PC-9 (cell line): ENCODE measurements at regions not wholly inside any gene's neighbourhood (a gene's known extent, or its start where the extent isn't known, plus 50 kb on each side); places are given as distances from the start of the nearest gene placed in this dataset.

Source experiments
- BruUV-seq: library from RNA; stranded (reverse); fragments of 400-500 nt; replicated peaks from 2 replicates; lab custom pipeline; 2021; lab: Mats Ljungman, UMichigan
- CTCF ChIA-PET: fragments of 300-600 bp; sonication (Branson Sonifier 250); formaldehyde crosslinking; loops from one replicate; lab custom pipeline; 2022; ENCODE audit warnings: antibody characterized with exemption; lab: Charles Lee
- POLR2A ChIA-PET: fragments of 300-600 bp; sonication (Branson Sonifier 250); formaldehyde crosslinking; loops from one replicate; lab custom pipeline; 2022; ENCODE audit warnings: antibody characterized with exemption; ENCODE audit not compliant: unreplicated experiment; lab: Charles Lee
- DNase-seq, 2 experiments: peaks; one replicate each; pipeline versions ENCODE4 v3.0.0 to v3.0.0-alpha.2; 2015 to 2022; ENCODE audit warnings: mixed read lengths in 1 of 2
- H2AFZ ChIP-seq: fragments of 200-600 bp; sonication (generic); 2 replicates; pipeline ENCODE4 v1.8.1; 2017; ENCODE audit warnings: antibody characterized with exemption
- H3F3A ChIP-seq: fragments of 200-600 bp; sonication (generic); 2 replicates; pipeline ENCODE4 v1.8.1; 2017; ENCODE audit warnings: antibody characterized with exemption, mild to moderate bottlenecking, low read depth; ENCODE audit not compliant: insufficient read depth
- H3K27ac ChIP-seq: fragments of 200-600 bp; sonication (generic); 2 replicates; pipeline ENCODE4 v1.6.1; 2016; ENCODE audit warnings: mixed run types
- H3K27me3 ChIP-seq: fragments of 200-600 bp; sonication (generic); 2 replicates; pipeline ENCODE4 v1.6.1; 2016; ENCODE audit warnings: low read depth, mixed run types; ENCODE audit not compliant: insufficient read depth
- H3K36me3 ChIP-seq: fragments of 200-600 bp; sonication (generic); 2 replicates; pipeline ENCODE4 v1.6.1; 2016; ENCODE audit warnings: low read depth, mixed run types
- H3K4me1 ChIP-seq: fragments of 200-600 bp; sonication (generic); replicated peaks from 2 replicates; pipeline ENCODE4 v1.6.1; 2016; ENCODE audit warnings: mixed run types; ENCODE audit not compliant: insufficient read depth
- H3K4me2 ChIP-seq: fragments of 200-600 bp; sonication (generic); 2 replicates; pipeline ENCODE4 v1.6.1; 2017; ENCODE audit warnings: mixed run types
- H3K4me3 ChIP-seq: fragments of 200-600 bp; sonication (generic); 2 replicates; pipeline ENCODE4 v1.6.1; 2016; ENCODE audit warnings: mixed run types
- H3K79me2 ChIP-seq: fragments of 200-600 bp; sonication (generic); 2 replicates; pipeline ENCODE4 v1.6.1; 2017; ENCODE audit warnings: low read depth, mixed run types
- H3K9me2 ChIP-seq: fragments of 200-600 bp; sonication (generic); 2 replicates; pipeline ENCODE4 v1.8.1; 2017; ENCODE audit warnings: mild to moderate bottlenecking; ENCODE audit not compliant: insufficient read depth
- H3K9me3 ChIP-seq: fragments of 200-600 bp; sonication (generic); 2 replicates; pipeline ENCODE4 v1.8.1; 2016; ENCODE audit warnings: low read depth; ENCODE audit not compliant: insufficient read depth
- H4K20me1 ChIP-seq: fragments of 200-600 bp; sonication (generic); 2 replicates; pipeline ENCODE4 v1.8.1; 2017; ENCODE audit not compliant: insufficient read depth
- CTCF ChIP-seq: fragments of 200-600 bp; sonication (generic); conservative IDR thresholded peaks from 2 replicates; pipeline ENCODE4 v1.6.1; 2017; ENCODE audit warnings: mixed run types, antibody characterized with exemption, mild to moderate bottlenecking, moderate library complexity
- EZH2 ChIP-seq: fragments of 200-600 bp; sonication (generic); IDR thresholded peaks from 2 replicates; pipeline ENCODE4 v1.8.0; 2017; ENCODE audit warnings: antibody characterized with exemption, low read depth
- intact Hi-C: fragments of 100-400 bp; cut with micrococcal nuclease; formaldehyde crosslinking; loops from one replicate; pipeline ENCODE4 v1.10.0; 2022; ENCODE audit not compliant: unreplicated experiment

GRCh38 chr2:16069933-16070647 is 129.7 kb downstream of the MYCN start:
- no peak overlapping the region for H3K4me2 ChIP-seq
- BruUV-seq = no TSS peak

GRCh38 chr2:16069663-16069932 is 129.2 kb downstream of the MYCN start:
- intact Hi-C loops = no loop called here
- DNase-seq = no peak
- no peak overlapping the region for H3K4me3 ChIP-seq
- CTCF ChIA-PET = no interaction called here
- H3K79me2 ChIP-seq = no peaks in the 10 kb centered on the region
- no peak overlapping the region for H2AFZ ChIP-seq
- H3K4me2 ChIP-seq = no peak overlapping the region
- POLR2A ChIA-PET = no interaction called here
- TF ChIP-seq CTCF (no peak), EZH2 (no peak)
- H4K20me1 ChIP-seq = 0 out of 2 replicates have a peak, but pooled peaks cover 5% of the 10 kb centered on the region
- no peak overlapping the region for H3K27ac ChIP-seq
- no peaks in the 10 kb centered on the region for H3K9me2 ChIP-seq
- no peaks in the 10 kb centered on the region for H3K36me3 ChIP-seq
- H3K4me1 ChIP-seq = no peaks in the 10 kb centered on the region
- BruUV-seq = no TSS peak
- H3K27me3 ChIP-seq = peaks cover 60% of the 10 kb centered on the region
- H3K9me3 ChIP-seq = no peaks in the 10 kb centered on the region
- H3F3A ChIP-seq = no peaks in the 10 kb centered on the region

More at GRCh38 chr2:16069933-16070647, 129.7 kb downstream of the MYCN start:
- CTCF ChIA-PET = no interaction called here
- no peak overlapping the region for H3K4me3 ChIP-seq
- no peak overlapping the region for H3K27ac ChIP-seq
- no peak overlapping the region for H2AFZ ChIP-seq
- no peaks in the 10 kb centered on the region for H3K4me1 ChIP-seq
- H3K79me2 ChIP-seq = no peaks in the 10 kb centered on the region
- peaks cover 65% of the 10 kb centered on the region for H3K27me3 ChIP-seq
- 0 out of 2 replicates have a peak, but pooled peaks cover 5% of the 10 kb centered on the region for H4K20me1 ChIP-seq
- no peaks in the 10 kb centered on the region for H3K36me3 ChIP-seq
- no peak for DNase-seq
- POLR2A ChIA-PET = no interaction called here
- H3K9me2 ChIP-seq = no peaks in the 10 kb centered on the region
- intact Hi-C loops = no loop called here
- TF ChIP-seq CTCF (no peak), EZH2 (no peak)
- no peaks in the 10 kb centered on the region for H3F3A ChIP-seq
- H3K9me3 ChIP-seq = no peaks in the 10 kb centered on the region

- Histone ChIP-seq H3K4me1 (no peaks in the 10 kb centered on the region), H3K4me3 (no peak overlapping the region), H3K27ac (no peak overlapping the region), H4K20me1 (0 out of 2 replicates have a peak, but pooled peaks cover 5% of the 10 kb centered on the region), H2AFZ (no peak overlapping the region), H3K27me3 (peaks cover 51% of the 10 kb centered on the region), H3F3A (no peaks in the 10 kb centered on the region), H3K9me2 (no peaks in the 10 kb centered on the region), H3K36me3 (no peaks in the 10 kb centered on the region), H3K9me3 (no peaks in the 10 kb centered on the region), H3K4me2 (no peak overlapping the region), H3K79me2 (no peaks in the 10 kb centered on the region)
- POLR2A ChIA-PET = no interaction called here
- CTCF ChIA-PET = no interaction called here
- no peak for DNase-seq
- intact Hi-C loops = no loop called here
- no peak for TF ChIP-seq CTCF
- TF ChIP-seq EZH2 = no peak
- no TSS peak for BruUV-seq
These were observed 128.2 kb downstream of the MYCN start for GRCh38 chr2:16068552-16068940.
